HCT116 (cell line): ENCODE measurements at regions not wholly inside any gene's neighbourhood (a gene's known extent, or its start where the extent isn't known, plus 50 kb on each side); places are given as distances from the start of the nearest gene placed in this dataset.

Experiments
- FOSL1 ChIP-seq: IDR thresholded peaks from 2 replicates; pipeline ENCODE4 v1.6.1; 2012; ENCODE audit warnings: low read depth
- JUND ChIP-seq: IDR thresholded peaks from 2 replicates; pipeline ENCODE4 v1.6.1; 2012
- POLR2A ChIP-seq: IDR thresholded peaks from 2 replicates; pipeline ENCODE4 v1.7.0; 2011; ENCODE audit warnings: borderline replicate concordance; ENCODE audit not compliant: insufficient read depth, insufficient read length; ENCODE audit errors: extremely low read depth
- POLR2AphosphoS5 ChIP-seq: IDR thresholded peaks from 2 replicates; pipeline ENCODE4 v1.6.1; 2011; ENCODE audit warnings: mild to moderate bottlenecking, low read depth, low read length, moderate library complexity
- SIN3A ChIP-seq: IDR thresholded peaks from 2 replicates; pipeline ENCODE4 v1.6.1; 2012; ENCODE audit warnings: low read depth
- ZBTB33 ChIP-seq: IDR thresholded peaks from 2 replicates; pipeline ENCODE4 v1.6.1; 2011; ENCODE audit warnings: mild to moderate bottlenecking, low read length, moderate library complexity; ENCODE audit not compliant: insufficient replicate concordance; ENCODE audit errors: extremely low read depth

GRCh38 chr1:116243333-116244054 lies 129.6 kb upstream of the ATP1A1 start:
- TF ChIP-seq POLR2AphosphoS5 (no peak), POLR2A (no peak), JUND (no peak), ZBTB33 (no peak), SIN3A (no peak), FOSL1 (no peak)
